Lower lobe of right lung (tissue), 2 donors: ENCODE measurements at regions not wholly inside any gene's neighbourhood (a gene's known extent, or its start where the extent isn't known, plus 50 kb on each side); places are given as distances from the start of the nearest gene placed in this dataset.

Source experiments
- ATAC-seq, 2 donors: fragments of 200-7000 bp; cut with Tn5 transposase; one replicate each; pipeline ENCODE4 v1.9.1; 2020 to 2022; ENCODE audit warnings: mild to moderate bottlenecking in 2 of 2, moderate library complexity in 2 of 2
- DNase-seq: peaks from one replicate; pipeline ENCODE4 v3.0.0-alpha.2; 2020
- H3K27ac ChIP-seq: fragments of 200-600 bp; one replicate; pipeline ENCODE4 v1.8.0; 2022
- H3K27me3 ChIP-seq: fragments of 200-600 bp; one replicate; pipeline ENCODE4 v1.8.0; 2022; ENCODE audit warnings: low read depth
- H3K36me3 ChIP-seq: fragments of 200-600 bp; one replicate; pipeline ENCODE4 v1.8.0; 2022; ENCODE audit warnings: mild to moderate bottlenecking
- H3K4me1 ChIP-seq: fragments of 200-600 bp; one replicate; pipeline ENCODE4 v1.8.0; 2022
- H3K4me3 ChIP-seq: fragments of 200-600 bp; one replicate; pipeline ENCODE4 v1.8.0; 2022; ENCODE audit warnings: mild to moderate bottlenecking
- H3K9me3 ChIP-seq: fragments of 200-600 bp; one replicate; pipeline ENCODE4 v1.8.0; 2022
- CTCF ChIP-seq: fragments of 200-600 bp; IDR thresholded peaks from one replicate; pipeline ENCODE4 v1.8.0; 2022; ENCODE audit warnings: antibody characterized with exemption, mild to moderate bottlenecking
- intact Hi-C: fragments of 100-400 bp; cut with DNase I; formaldehyde crosslinking; loops from one replicate; pipeline ENCODE4 v1.11.0; 2022
- donor health status: DM: no; HTN: yes; CAD: no; lungs with severe emphysema.

GRCh38 chr1:98452162-98452561 lies 209.4 kb upstream of the SNX7 start:
- no peak for TF ChIP-seq CTCF
- no peak overlapping the region for H3K4me3 ChIP-seq
- H3K27ac ChIP-seq: no peak overlapping the region
- no peaks in the 10 kb centered on the region for H3K4me1 ChIP-seq
- DNase-seq (no peak), ATAC-seq (no peak)
- H3K27me3 ChIP-seq: no peaks in the 10 kb centered on the region
- H3K9me3 ChIP-seq: no peaks in the 10 kb centered on the region
- no peaks in the 10 kb centered on the region for H3K36me3 ChIP-seq
- intact Hi-C loops: no loop called here

GRCh38 chr1:98441281-98441680 lies 220.2 kb upstream of the SNX7 start:
- no peak overlapping the region for H3K4me3 ChIP-seq
- H3K9me3 ChIP-seq: no peaks in the 10 kb centered on the region
- no peak for DNase-seq
- no peaks in the 10 kb centered on the region for H3K4me1 ChIP-seq
- no peaks in the 10 kb centered on the region for H3K27me3 ChIP-seq
- H3K36me3 ChIP-seq: no peaks in the 10 kb centered on the region
- intact Hi-C loops: no loop called here
- ATAC-seq: no peak
- TF ChIP-seq CTCF: no peak
- no peak overlapping the region for H3K27ac ChIP-seq

- Histone ChIP-seq H3K27me3 (no peaks in the 10 kb centered on the region), H3K27ac (no peak overlapping the region), H3K36me3 (no peaks in the 10 kb centered on the region), H3K4me1 (no peaks in the 10 kb centered on the region), H3K9me3 (no peaks in the 10 kb centered on the region), H3K4me3 (no peak overlapping the region)
- DNase-seq (no peak), ATAC-seq (no peak)
- no peak for TF ChIP-seq CTCF
- intact Hi-C loops: no loop called here
Observed at GRCh38 chr1:98439471-98439870, 222.1 kb upstream of the SNX7 start.

GRCh38 chr1:98437540-98437939 lies 224.0 kb upstream of the SNX7 start:
- Histone ChIP-seq H3K4me1 (no peaks in the 10 kb centered on the region), H3K27ac (no peak overlapping the region), H3K4me3 (no peak overlapping the region), H3K36me3 (no peaks in the 10 kb centered on the region), H3K9me3 (no peaks in the 10 kb centered on the region), H3K27me3 (no peaks in the 10 kb centered on the region)
- intact Hi-C loops: no loop called here
- ATAC-seq (peak in 1 of 2 donors; percentile 45), DNase-seq (no peak)
- TF ChIP-seq CTCF: no peak

GRCh38 chr1:98437011-98437410 lies 224.5 kb upstream of the SNX7 start:
- Histone ChIP-seq H3K27me3 (no peaks in the 10 kb centered on the region), H3K4me1 (no peaks in the 10 kb centered on the region), H3K36me3 (no peaks in the 10 kb centered on the region), H3K4me3 (no peak overlapping the region), H3K27ac (no peak overlapping the region), H3K9me3 (no peaks in the 10 kb centered on the region)
- intact Hi-C loops: no loop called here
- DNase-seq (no peak), ATAC-seq (no peak)
- no peak for TF ChIP-seq CTCF

GRCh38 chr1:98429965-98430443 lies 231.5 kb upstream of the SNX7 start:
- no peaks in the 10 kb centered on the region for H3K27me3 ChIP-seq
- ATAC-seq: peak; percentile 90 to 96
- TF ChIP-seq CTCF: no peak
- H3K27ac ChIP-seq: no peak overlapping the region
- intact Hi-C loops: no loop called here
- H3K4me3 ChIP-seq: no peak overlapping the region
- DNase-seq: peak; percentile 43
- H3K4me1 ChIP-seq: no peaks in the 10 kb centered on the region
- H3K9me3 ChIP-seq: no peaks in the 10 kb centered on the region
- no peaks in the 10 kb centered on the region for H3K36me3 ChIP-seq
